Activated CD8-positive, alpha-beta memory T cell treated with anti-CD3 and anti-CD28 coated beads for 24 hours (primary cell): ENCODE measurements at regions not wholly inside any gene's neighbourhood (a gene's known extent, or its start where the extent isn't known, plus 50 kb on each side); places are given as distances from the start of the nearest gene placed in this dataset.

ENCODE experiments used
- DNase-seq: peaks from one replicate; pipeline ENCODE4 v3.0.0-alpha.2; 2020

- DNase-seq, result no peak
Observed at GRCh38 chr11:28703371-28703770, 595.2 kb downstream of the METTL15 start.

DNA sequence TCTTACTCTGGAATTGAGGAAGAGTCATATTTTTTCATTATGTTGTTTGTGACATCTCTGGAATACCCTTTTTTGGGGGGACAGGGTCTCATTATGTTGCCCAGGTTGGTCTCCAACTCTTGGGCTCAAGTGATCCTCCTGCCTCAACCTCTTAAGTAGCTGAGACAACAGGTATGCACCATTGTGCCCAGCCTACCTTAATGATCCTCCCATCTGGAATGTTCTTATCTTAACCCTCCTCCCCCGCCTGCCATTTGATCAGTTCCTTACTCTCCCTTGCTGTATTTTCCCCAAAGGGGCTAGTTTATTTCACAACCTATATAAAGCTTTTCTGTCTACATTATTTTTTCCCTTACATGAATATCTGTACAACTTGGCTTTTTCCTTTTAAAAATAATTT, 594.7 kb downstream of the METTL15 start:
- DNase-seq, result no peak

DNA sequence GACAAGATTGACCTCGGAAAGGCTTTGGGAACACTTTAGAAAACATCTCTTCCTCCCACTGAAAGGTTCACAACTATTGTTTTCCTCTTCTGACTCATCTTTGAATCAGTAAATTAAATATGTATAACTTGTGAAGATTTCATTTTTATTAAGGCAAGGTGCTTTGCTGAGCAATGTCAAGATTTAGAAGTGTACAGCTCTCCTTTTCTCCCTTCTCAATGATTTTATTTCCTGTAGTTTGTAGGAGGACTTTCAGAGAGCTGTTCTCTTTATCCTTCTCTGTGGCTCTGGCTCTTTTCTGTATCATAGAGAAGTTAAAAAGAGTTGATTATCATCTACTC, 594.2 kb downstream of the METTL15 start:
- DNase-seq, result no peak

GRCh38 chr11:28701760-28702449, 593.7 kb downstream of the METTL15 start:
- no peak for DNase-seq

GRCh38 chr11:28699701-28700100, 591.5 kb downstream of the METTL15 start:
- DNase-seq, result no peak

DNA sequence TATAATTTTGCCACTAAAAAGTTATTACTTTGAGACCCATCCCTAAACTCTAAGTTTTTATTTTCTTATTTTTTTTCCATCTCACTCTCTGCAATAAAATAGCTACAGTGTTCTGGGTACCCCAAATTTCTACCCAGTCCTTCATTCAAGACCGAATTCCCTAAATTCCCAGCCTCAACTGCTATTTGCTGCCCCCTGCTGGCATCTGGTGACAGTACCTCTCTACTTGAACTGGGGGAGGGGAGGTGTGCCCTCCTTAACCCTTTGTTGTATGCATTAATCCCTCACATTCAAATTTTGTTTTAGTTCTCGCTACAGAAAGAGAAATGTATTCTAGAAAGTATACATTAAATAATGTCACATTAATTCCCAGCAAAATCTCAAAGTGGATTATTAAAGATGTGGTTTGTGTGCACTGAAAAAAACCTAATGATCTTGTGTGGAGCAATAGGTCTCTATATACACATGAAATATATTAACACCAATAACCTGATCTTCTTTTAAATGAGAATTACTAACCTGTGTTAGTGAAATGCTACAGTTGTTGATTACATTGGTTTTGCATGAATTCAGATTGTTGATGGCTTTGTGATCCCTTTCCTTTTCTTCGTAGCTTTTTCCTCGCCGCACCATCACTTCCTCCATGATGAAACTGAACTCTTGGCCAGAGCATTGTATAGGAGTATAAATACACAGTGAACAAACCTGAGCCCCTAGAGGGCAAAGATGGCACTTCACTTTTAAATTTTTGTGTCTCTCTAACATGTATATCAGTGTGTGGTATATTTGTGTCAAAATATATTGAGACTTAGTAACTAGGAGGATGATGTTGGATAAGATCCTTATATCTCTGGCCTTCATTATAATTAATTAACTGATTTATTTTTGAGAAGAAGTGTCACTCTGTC, 590.0 kb downstream of the METTL15 start:
- DNase-seq, result no peak

- DNase-seq, result no peak
Observed at GRCh38 chr11:28696591-28696990, 588.4 kb downstream of the METTL15 start.

DNA sequence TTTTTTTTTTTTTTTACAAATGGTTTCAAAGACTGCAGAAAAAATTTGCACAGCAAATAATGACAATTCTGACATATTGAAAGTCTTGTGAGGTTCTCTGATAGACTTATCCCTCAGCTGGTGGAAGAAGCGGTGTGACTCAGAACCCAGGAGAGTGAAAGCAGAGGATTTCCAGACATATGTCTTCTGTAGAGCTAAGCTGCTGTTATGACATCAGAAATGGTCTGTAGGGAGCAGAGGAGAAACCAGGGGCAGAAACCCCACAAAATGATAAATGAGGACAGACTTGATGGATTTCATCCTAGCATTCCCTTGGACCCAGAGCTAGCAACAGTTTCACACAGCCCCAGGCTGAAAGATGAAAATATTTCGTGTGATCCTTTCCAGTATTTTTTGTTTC, 582.6 kb downstream of the METTL15 start:
- DNase-seq, result no peak

- DNase-seq, result no peak
Observed at GRCh38 chr11:28684011-28684586, 575.9 kb downstream of the METTL15 start.

DNA sequence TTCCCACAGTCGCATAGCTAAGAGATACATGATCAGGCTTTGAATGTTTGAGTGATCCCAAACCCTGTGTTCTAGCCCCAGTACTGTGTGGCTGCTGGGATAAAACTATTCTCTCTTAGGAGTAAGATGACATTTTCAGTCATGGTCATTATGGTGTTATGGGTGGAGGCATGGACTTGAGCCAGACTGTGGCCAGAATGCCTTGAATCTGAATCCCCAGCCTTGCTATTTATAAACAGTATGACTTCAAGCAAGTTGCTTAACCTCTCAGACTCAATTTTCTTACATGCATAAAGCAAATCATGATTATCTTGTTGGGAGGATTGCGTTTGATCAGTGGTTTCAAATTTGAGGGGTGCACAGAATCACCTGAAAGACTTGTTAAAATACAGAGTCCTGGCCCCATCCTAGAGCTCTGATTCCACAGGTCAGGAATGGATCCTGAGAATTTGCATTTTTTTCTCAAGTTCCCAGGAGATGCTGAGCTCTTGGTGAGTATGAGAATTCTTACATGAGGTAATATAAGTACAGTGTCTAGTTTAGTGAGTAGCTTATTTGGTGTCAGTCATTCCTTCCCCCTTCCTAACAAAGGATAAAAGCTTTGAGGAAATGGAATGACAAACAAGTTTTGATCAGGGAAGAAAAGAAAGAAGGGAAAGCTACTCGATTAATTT, 571.7 kb downstream of the METTL15 start:
- DNase-seq, result no peak

DNA sequence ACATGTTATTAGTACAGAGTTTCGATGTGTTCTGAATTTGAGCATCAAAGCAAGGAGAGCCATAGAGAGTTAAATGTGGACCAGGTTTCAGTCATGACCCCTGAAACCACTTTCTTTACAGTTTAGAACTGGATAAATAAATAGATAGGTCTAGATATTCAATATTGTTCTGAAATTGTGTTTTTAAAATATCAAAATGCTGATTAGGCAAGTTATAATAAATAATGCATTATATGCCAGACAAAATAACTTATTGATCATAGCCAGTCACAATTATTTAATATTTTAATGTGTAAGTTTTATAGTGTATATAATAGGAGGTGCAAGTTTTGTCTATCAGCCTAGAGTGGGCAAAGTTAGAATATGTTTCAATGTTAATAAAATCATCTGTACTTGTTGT, 569.5 kb downstream of the METTL15 start:
- DNase-seq, result no peak

DNA sequence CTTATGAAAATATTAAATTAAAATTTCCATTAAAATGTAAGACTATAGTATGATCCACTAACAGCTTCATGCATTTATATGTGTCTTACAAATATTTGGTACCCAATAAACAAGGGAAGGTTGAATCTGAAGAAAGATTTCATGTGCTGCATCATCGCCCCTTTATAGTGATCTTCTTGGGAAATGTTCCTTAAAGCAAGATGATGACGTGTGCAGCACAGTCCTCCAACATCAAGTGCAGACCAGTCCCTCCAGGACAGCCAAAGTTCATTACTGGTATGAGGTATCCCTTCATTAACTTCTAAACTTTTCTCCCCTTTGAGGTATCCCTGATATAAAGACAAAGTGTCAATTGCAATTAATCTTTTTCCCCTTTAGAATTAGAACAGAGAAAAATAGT, 567.0 kb downstream of the METTL15 start:
- no peak for DNase-seq

GRCh38 chr11:28674433-28675103, 566.4 kb downstream of the METTL15 start:
- no peak for DNase-seq

DNA sequence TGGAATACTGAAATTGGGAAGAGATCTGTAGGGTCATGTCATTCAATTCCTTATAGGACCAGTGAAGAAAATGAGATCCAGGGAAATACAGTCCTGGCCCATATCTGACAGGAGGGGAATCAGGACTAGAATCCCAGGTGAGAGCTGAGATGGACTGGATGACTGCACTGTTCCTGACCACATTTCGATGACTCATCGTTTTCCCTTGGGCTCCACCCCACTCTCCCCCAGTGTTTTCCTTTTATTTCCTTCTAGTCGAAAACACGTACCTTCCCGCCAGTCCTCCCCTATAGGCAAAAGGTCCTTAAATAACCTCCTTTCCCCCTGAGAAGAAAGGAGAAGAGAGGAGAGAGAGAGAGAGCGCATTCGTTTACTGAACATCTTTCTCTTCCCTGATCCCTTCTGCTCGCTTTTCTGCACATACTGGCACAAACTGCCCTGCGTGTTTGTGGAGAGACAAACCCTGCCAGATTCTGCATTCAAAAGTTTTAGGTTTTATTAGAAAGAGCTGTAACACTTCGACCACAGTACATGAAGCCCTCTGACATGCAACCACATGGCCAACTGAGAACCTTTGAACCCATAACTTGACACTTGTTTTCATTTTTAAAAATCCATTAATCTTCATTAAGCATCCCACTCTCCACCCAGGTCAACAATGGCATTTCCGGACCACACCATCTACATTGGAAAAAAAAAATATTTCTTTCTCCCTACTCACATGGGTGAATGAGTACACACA, 565.7 kb downstream of the METTL15 start:
- no peak for DNase-seq

DNA sequence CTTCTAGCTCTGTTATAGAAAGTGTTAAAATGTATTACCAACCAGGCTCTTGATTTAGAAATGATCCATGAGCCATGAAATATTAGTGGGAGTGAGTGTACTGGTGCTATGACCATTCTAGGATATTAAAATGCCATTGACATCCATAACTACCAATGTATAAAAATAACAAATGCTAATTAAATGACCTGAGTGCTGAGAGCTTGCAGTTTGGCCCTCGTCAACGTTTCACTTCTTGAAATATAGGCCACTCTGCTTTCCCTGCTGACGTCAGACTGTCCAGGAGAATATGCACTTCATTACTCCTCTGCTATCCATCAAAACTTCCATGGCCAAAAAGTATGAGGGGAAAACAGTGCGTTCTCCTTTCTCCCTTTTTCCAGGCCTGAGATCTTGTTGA, 563.1 kb downstream of the METTL15 start:
- DNase-seq, result no peak

DNA sequence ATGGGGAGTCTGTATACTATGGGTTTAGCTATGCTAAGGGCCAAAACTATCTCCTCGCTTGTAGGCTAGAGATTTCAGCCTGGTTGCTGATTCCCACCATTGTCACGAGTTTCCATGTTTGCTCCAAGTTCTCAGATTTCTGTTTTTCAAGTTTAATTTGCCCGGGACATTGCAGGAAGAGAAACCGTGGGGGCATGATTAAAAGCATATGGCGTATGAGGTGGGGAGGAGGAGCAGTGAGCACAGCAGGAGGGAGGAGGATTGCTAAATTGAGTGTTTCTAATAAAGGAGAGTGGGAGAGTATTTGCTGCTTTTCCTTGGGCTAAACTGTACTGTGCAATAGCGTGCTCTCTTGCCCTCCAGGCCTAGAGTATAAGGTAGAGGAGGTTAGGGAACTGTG, 558.4 kb downstream of the METTL15 start:
- no peak for DNase-seq

DNA sequence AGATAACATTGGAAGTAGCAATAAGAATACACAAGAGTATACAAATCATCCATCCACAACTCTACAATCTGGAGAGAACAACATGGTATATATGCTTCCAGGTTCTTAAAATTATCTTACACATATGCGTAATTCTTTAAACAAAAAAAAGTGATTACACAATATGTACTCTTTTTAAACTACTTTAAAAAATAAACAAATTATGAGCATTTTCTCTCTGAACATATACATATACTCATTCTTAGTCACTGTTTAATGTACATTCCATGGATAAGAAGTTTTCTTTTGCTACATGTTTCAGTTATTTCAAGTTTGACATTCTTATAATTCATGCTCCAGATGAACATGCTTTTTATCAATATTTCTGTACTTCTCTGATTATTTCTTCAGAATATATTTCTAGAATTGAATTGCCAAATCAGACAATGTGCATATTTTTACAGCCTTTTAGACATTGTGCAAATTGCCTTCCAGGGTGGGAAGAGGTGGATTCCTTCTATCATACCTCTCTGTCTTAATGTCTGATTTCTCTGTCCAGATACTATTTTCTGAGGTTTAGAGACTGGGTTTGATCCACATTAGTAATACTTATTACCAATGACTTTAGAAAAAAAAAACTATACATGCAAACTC, 551.6 kb downstream of the METTL15 start:
- no peak for DNase-seq

DNA sequence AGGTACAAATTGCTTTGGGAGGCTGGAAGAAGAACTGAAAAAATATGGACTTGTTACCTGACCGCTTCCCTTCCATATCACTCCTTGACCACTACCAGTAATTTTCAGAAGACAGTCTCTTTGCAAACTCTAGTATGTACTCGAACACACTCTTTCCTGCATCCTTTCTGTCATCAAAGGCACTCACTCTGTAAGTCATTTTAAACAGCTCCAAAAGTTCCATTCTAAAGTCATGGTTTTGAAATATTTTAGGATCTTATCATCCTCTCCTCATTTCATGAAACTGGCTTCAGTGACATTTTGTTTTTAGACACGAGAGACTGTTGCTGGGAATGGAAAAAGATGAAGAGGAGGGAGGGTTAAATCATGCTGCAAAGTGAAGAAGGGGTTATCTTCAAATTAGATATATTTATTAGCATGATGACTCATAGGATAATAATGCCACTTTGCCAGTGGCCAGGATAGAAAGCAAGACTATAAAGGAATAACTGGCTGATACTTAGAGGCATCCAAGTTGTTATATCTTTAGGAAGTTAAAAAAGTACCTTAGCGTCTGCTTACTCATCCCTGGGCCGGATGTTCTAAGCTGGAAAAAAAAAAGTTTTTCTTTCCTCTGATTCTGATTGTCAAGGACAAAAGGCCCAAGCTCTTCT, 549.3 kb downstream of the METTL15 start:
- DNase-seq, result no peak

DNA sequence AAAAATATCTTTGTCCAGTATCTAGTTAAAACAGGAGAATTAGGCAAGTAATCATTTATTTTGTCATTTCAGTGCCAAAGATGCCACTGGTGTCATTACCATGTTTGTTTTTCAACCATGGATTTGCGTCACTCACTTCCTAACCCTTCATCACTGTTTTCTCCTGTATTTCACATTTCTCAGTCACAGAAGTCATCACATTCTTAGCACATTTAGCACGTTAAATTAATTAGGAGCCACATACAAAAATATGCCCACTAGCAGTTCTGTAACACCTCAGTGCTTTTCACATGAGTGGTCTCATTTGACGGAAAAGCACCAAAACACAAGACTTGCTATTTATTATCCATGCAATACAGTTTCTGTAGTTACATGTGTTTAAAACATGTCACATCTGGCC, 546.0 kb downstream of the METTL15 start:
- DNase-seq, result no peak

- DNase-seq, result no peak
Observed at GRCh38 chr11:28649922-28650321, 541.7 kb downstream of the METTL15 start.

DNA sequence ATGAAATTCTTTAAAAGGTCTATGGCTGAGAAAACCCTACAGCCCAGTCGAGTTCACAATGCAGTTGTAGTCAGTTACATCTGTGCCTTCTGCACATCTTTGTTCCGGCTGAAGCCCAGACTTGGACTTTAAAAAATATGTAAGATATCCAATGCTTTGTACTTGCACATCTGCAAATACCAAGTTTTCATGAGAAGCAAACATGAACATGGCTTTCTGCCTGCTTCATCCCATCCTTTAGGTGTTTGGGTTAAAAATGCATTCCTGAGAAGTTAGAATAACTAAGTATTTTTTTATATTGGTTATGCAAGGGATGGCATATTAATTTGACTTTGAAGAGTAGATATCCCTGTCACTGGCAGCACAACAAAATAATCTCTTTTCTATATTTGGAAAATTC, 528.4 kb downstream of the METTL15 start:
- DNase-seq, result no peak
